WTC11 (cell line): ENCODE measurements at regions not wholly inside any gene's neighbourhood (a gene's known extent, or its start where the extent isn't known, plus 50 kb on each side); places are given as distances from the start of the nearest gene placed in this dataset.
"Not testable (repeated sequence)": the region's sequence is repeated elsewhere in the genome, so short reads cannot be mapped to it uniquely, and the experiment has no call there.

Experiments
- ATAC-seq: fragments of 200-7000 bp; cut with Tn5 transposase; 2 replicates; pipeline ENCODE4 v1.10.0; 2021; ENCODE audit warnings: mild to moderate bottlenecking, moderate library complexity
- CTCF ChIA-PET: fragments of 300-600 bp; sonication (Branson Sonifier 250); formaldehyde crosslinking; loops from one replicate; lab custom pipeline; 2021; ENCODE audit warnings: antibody characterized with exemption; lab: Charles Lee
- POLR2A ChIA-PET: fragments of 350-600 bp; sonication (Branson Sonifier 250); formaldehyde crosslinking; loops from one replicate; lab custom pipeline; 2021; ENCODE audit warnings: antibody characterized with exemption; lab: Charles Lee
- DNase-seq: peaks from one replicate; pipeline ENCODE4 v3.0.0; 2021; ENCODE audit warnings: low spot score
- H3K27ac Mint-ChIP-seq: 2 replicates; pipeline ENCODE4 v1.8.0; 2021; ENCODE audit warnings: mixed read lengths
- H3K27me3 Mint-ChIP-seq: 2 replicates; pipeline ENCODE4 v1.8.0; 2021; ENCODE audit warnings: low read depth, mild to moderate bottlenecking, moderate library complexity, mixed read lengths
- H3K36me3 Mint-ChIP-seq: 2 replicates; pipeline ENCODE4 v1.8.0; 2021; ENCODE audit warnings: mixed read lengths
- H3K4me1 Mint-ChIP-seq: 2 replicates; pipeline ENCODE4 v1.8.0; 2022; ENCODE audit warnings: mixed read lengths
- H3K4me3 Mint-ChIP-seq: 2 replicates; pipeline ENCODE4 v1.8.0; 2021; ENCODE audit warnings: mild to moderate bottlenecking, moderate library complexity, mixed read lengths
- H3K9me3 Mint-ChIP-seq: 2 replicates; pipeline ENCODE4 v1.8.0; 2021; ENCODE audit warnings: mixed read lengths
- CDX4 ChIP-seq: fragments of 250-450 bp; sonication (Bioruptor Pico); IDR thresholded peaks from 2 replicates; pipeline ENCODE4 v1.9.0; 2021; ENCODE audit warnings: moderate library complexity, mild to moderate bottlenecking, inconsistent platforms, borderline replicate concordance
- EMX1 ChIP-seq: fragments of 250-450 bp; sonication (Bioruptor Pico); IDR thresholded peaks from 2 replicates; pipeline ENCODE4 v1.8.0; 2021; ENCODE audit warnings: mild to moderate bottlenecking
- HMGA2 ChIP-seq: fragments of 250-450 bp; sonication (Bioruptor Pico); IDR thresholded peaks from 2 replicates; pipeline ENCODE4 v1.4.0; 2021; ENCODE audit warnings: mild to moderate bottlenecking, moderate library complexity
- JUN ChIP-seq: sonication (generic); formaldehyde crosslinking; IDR thresholded peaks from 2 replicates; pipeline ENCODE4 v1.8.0; 2023; ENCODE audit warnings: mild to moderate bottlenecking, missing genetic modification reagents
- MXD4 ChIP-seq: fragments of 250-450 bp; sonication (Bioruptor Pico); IDR thresholded peaks from 2 replicates; pipeline ENCODE4 v1.8.0; 2021; ENCODE audit warnings: mild to moderate bottlenecking, moderate library complexity, borderline replicate concordance
- TF ChIP-seq, protein P1 (sequence below): sonication (generic); formaldehyde crosslinking; IDR thresholded peaks from 2 replicates; pipeline ENCODE4 v1.8.1; 2023; ENCODE audit warnings: mild to moderate bottlenecking, moderate library complexity, missing genetic modification reagents
- TF ChIP-seq, protein P2 (sequence below): sonication (generic); formaldehyde crosslinking; IDR thresholded peaks from 2 replicates; pipeline ENCODE4 v1.8.0; 2023; ENCODE audit warnings: missing genetic modification reagents
- TF ChIP-seq, protein P3 (sequence below): sonication (generic); formaldehyde crosslinking; IDR thresholded peaks from 2 replicates; pipeline ENCODE4 v1.8.0; 2022; ENCODE audit warnings: mild to moderate bottlenecking, missing genetic modification reagents

DNA sequence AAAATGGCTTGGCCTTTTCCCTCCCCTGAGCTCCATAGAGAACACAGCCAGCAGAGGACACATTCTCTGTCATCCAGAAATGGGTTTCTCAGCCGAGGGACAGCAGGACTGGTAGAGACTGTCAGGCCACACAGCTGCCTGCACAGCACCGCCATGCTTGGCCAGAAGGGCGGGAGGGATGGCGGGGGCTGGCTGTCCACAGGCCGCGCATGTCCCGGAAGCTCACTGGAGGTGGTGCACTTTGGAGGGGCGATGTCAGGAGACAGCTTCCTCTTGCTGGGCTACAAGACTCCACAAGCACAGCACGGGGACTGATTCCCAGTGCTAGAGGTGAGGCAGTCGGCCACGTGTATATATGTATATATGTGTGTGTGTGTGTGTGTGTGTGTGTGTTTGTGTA lies 125.3 kb downstream of the GOLGA6L4 start:
- H3K4me3 Mint-ChIP-seq, H3K36me3 Mint-ChIP-seq, ATAC-seq, H3K9me3 Mint-ChIP-seq, DNase-seq, H3K27ac Mint-ChIP-seq, CTCF ChIA-PET, POLR2A ChIA-PET, H3K4me1 Mint-ChIP-seq, H3K27me3 Mint-ChIP-seq: not testable (repeated sequence)

- H3K36me3 Mint-ChIP-seq, H3K27ac Mint-ChIP-seq, POLR2A ChIA-PET, H3K4me3 Mint-ChIP-seq, ATAC-seq, CTCF ChIA-PET, H3K9me3 Mint-ChIP-seq, H3K4me1 Mint-ChIP-seq, DNase-seq: not testable (repeated sequence)
- H3K27me3 Mint-ChIP-seq, result peaks cover 15% of the 10 kb centered on the region
Observed at GRCh38 chr15:84384421-84384820, 148.8 kb downstream of the GOLGA6L4 start.

GRCh38 chr15:84387086-84387485 lies 151.5 kb downstream of the GOLGA6L4 start:
- Mint-ChIP-seq H3K27me3 (peaks cover 28% of the 10 kb centered on the region), H3K9me3 (no peaks in the 10 kb centered on the region; the same call in 1 of the 2 replicates), H3K36me3 (no peaks in the 10 kb centered on the region), H3K4me3 (no peak overlapping the region), H3K27ac (no peak overlapping the region), H3K4me1 (no peaks in the 10 kb centered on the region)
- DNase-seq (no peak), ATAC-seq (no peak)
- POLR2A ChIA-PET, result no interaction called here
- CTCF ChIA-PET, result no interaction called here
- TF ChIP-seq JUN (CRISPR knock-in tag) (no peak), EMX1 (CRISPR knock-in tag) (no peak), HMGA2 (CRISPR knock-in tag) (no peak)
- TF ChIP-seq, protein P1, sequence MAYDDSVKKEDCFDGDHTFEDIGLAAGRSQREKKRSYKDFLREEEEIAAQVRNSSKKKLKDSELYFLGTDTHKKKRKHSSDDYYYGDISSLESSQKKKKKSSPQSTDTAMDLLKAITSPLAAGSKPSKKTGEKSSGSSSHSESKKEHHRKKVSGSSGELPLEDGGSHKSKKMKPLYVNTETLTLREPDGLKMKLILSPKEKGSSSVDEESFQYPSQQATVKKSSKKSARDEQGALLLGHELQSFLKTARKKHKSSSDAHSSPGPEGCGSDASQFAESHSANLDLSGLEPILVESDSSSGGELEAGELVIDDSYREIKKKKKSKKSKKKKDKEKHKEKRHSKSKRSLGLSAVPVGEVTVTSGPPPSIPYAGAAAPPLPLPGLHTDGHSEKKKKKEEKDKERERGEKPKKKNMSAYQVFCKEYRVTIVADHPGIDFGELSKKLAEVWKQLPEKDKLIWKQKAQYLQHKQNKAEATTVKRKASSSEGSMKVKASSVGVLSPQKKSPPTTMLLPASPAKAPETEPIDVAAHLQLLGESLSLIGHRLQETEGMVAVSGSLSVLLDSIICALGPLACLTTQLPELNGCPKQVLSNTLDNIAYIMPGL, result no peak
- TF ChIP-seq, protein P2, sequence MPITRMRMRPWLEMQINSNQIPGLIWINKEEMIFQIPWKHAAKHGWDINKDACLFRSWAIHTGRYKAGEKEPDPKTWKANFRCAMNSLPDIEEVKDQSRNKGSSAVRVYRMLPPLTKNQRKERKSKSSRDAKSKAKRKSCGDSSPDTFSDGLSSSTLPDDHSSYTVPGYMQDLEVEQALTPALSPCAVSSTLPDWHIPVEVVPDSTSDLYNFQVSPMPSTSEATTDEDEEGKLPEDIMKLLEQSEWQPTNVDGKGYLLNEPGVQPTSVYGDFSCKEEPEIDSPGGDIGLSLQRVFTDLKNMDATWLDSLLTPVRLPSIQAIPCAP (CRISPR knock-in tag), result no peak

- CTCF ChIA-PET, result not testable (repeated sequence)
Observed at GRCh38 chr15:84388201-84388600, 152.6 kb downstream of the GOLGA6L4 start.

GRCh38 chr15:84388638-84389037 lies 153.1 kb downstream of the GOLGA6L4 start:
- H3K36me3 Mint-ChIP-seq, H3K4me3 Mint-ChIP-seq, H3K9me3 Mint-ChIP-seq, CTCF ChIA-PET, DNase-seq, H3K4me1 Mint-ChIP-seq, POLR2A ChIA-PET, H3K27ac Mint-ChIP-seq, ATAC-seq: not testable (repeated sequence)
- peaks cover 28% of the 10 kb centered on the region for H3K27me3 Mint-ChIP-seq

More at GRCh38 chr15:84388201-84388600, 152.6 kb downstream of the GOLGA6L4 start:
- H3K4me3 Mint-ChIP-seq, ATAC-seq, DNase-seq, H3K36me3 Mint-ChIP-seq, POLR2A ChIA-PET, H3K4me1 Mint-ChIP-seq, H3K27ac Mint-ChIP-seq, H3K9me3 Mint-ChIP-seq: not testable (repeated sequence)
- peaks cover 28% of the 10 kb centered on the region for H3K27me3 Mint-ChIP-seq

DNA sequence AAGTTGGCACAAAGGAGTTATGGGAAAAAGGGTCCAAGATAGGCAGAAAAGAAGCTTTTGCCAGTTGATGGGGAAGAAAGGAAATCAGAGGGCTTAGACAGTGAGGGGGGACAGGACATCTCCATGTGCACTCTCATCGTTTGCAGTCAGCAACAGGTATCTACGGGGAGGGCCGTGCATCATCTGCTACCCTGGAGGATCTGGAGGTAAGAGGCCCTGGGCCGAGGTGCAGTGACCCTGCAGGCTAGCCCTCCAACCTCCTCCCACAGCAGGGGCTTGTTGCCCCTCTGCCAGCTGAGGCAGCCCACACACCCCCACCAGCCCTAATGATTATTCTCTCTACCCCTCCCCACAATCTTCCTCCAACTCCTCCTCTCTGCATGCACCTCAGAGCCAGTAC lies 154.8 kb downstream of the GOLGA6L4 start:
- H3K27ac Mint-ChIP-seq, H3K4me3 Mint-ChIP-seq, DNase-seq, ATAC-seq, POLR2A ChIA-PET, H3K36me3 Mint-ChIP-seq, H3K4me1 Mint-ChIP-seq, H3K9me3 Mint-ChIP-seq, CTCF ChIA-PET: not testable (repeated sequence)
- peaks cover 25% of the 10 kb centered on the region for H3K27me3 Mint-ChIP-seq

DNA sequence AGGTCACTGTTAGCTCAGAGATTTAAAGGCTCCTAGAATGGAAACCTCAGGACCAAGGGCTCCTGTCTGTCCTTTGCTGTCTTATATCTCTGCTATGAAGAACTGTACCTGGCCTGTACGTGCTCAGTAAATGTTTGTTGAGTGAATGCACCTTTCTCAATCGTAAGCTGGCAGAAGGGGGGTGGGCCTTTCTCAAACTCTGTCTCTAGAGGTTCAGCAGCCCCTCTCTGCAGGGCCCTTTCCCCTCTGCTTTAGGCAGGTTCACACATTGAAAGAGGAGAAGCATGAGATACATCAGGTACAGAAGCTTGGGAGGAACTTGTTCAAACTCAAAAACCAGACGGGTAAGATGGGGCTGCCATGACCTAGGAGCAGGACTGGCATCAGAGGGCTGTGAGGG lies 155.6 kb downstream of the GOLGA6L4 start:
- H3K4me1 Mint-ChIP-seq, result no peaks in the 10 kb centered on the region
- CTCF ChIA-PET, result interaction anchor here (0.6 kb wide), 1 partner anchor 172 kb away, joined by 5 read pairs; no protein-coding TSS in a partner anchor
- DNase-seq, result no peak

GRCh38 chr15:84392020-84392419 lies 156.4 kb downstream of the GOLGA6L4 start:
- CTCF ChIA-PET, result interaction anchor here (0.7 kb wide), 1 partner anchor 242 kb away, joined by 4 read pairs; no protein-coding TSS in a partner anchor
- peaks cover 25% of the 10 kb centered on the region for H3K27me3 Mint-ChIP-seq
- ATAC-seq, H3K36me3 Mint-ChIP-seq, H3K4me1 Mint-ChIP-seq, POLR2A ChIA-PET, H3K27ac Mint-ChIP-seq, H3K9me3 Mint-ChIP-seq, H3K4me3 Mint-ChIP-seq, DNase-seq: not testable (repeated sequence)

More for the DNA sequence above, 155.6 kb downstream of the GOLGA6L4 start:
- H3K4me3 Mint-ChIP-seq, result no peak overlapping the region
- no peak for ATAC-seq
- H3K9me3 Mint-ChIP-seq, result no peaks in the 10 kb centered on the region; the same call in 1 of the 2 replicates
- no peaks in the 10 kb centered on the region for H3K36me3 Mint-ChIP-seq
- POLR2A ChIA-PET, result no interaction called here
- H3K27me3 Mint-ChIP-seq, result peaks cover 25% of the 10 kb centered on the region
- no peak overlapping the region for H3K27ac Mint-ChIP-seq
- TF ChIP-seq, protein P3, sequence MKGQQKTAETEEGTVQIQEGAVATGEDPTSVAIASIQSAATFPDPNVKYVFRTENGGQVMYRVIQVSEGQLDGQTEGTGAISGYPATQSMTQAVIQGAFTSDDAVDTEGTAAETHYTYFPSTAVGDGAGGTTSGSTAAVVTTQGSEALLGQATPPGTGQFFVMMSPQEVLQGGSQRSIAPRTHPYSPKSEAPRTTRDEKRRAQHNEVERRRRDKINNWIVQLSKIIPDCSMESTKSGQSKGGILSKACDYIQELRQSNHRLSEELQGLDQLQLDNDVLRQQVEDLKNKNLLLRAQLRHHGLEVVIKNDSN (CRISPR knock-in tag), result no peak
- no peak for TF ChIP-seq CDX4 (CRISPR knock-in tag)
- no peak for TF ChIP-seq MXD4 (CRISPR knock-in tag)

DNA sequence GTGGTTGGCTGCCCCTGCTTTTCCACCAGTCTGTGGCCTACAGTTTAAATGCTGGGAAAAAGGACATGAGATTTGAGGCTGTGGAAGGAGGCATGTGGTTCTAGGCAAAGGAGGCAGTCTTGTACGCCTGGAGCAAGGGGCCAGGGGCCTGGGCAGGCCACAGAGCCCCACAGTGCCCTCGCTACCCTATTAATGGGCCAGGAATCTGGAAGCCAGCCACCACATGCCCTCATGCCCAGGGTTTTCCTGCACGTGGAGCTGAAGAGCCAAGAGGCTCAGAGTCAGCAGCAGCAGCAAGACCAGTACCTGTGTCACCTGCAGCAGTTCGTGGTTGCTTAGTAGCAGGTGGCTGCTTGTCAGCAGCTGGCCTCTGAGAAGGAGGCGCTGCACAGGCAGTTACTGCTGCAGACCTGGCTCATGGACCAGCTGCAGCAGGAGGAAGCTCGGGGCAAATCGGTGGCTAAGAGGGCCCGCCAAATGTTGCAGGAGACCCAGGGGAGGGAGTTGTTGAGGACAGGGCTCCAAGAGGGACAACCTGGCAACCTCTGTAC lies 157.9 kb downstream of the GOLGA6L4 start:
- H3K4me3 Mint-ChIP-seq, H3K4me1 Mint-ChIP-seq, H3K36me3 Mint-ChIP-seq, H3K9me3 Mint-ChIP-seq, ATAC-seq, H3K27ac Mint-ChIP-seq, POLR2A ChIA-PET, DNase-seq, CTCF ChIA-PET: not testable (repeated sequence)
- peaks cover 19% of the 10 kb centered on the region for H3K27me3 Mint-ChIP-seq
